Panc1 (cell line): ENCODE measurements at regions not wholly inside any gene's neighbourhood (a gene's known extent, or its start where the extent isn't known, plus 50 kb on each side); places are given as distances from the start of the nearest gene placed in this dataset.

ENCODE experiments used
- CTCF ChIP-seq: fragments of 450-650 bp; IDR thresholded peaks from 2 replicates; pipeline ENCODE4 v1.5.1; 2017; ENCODE audit warnings: mild to moderate bottlenecking
- REST ChIP-seq, 2 experiments: IDR thresholded peaks; 2 replicates each; pipeline ENCODE4 v1.6.1; 2011 to 2012; ENCODE audit warnings: low read depth in 2 of 2, control low read depth in 1 of 2, low read length in 1 of 2, mild to moderate bottlenecking in 1 of 2, moderate library complexity in 1 of 2; ENCODE audit not compliant: insufficient read depth in 1 of 2
- SIN3A ChIP-seq: IDR thresholded peaks from 2 replicates; pipeline ENCODE4 v1.6.1; 2012; ENCODE audit warnings: low read depth, mild to moderate bottlenecking, low read length, moderate library complexity, borderline replicate concordance; ENCODE audit not compliant: insufficient read depth

GRCh38 chr4:182124359-182124758 lies 118.8 kb upstream of the TENM3 start:
- TF ChIP-seq CTCF (no peak), REST (IDR thresholded peaks at IDR 0.05; ENCODE audit: insufficient read depth in 1 of 2, low read depth in 2 of 2, low read length in 1 of 2) (no peak), SIN3A (no peak)
